ENCODE measurements at regions not wholly inside any gene's neighbourhood (a gene's known extent, or its start where the extent isn't known, plus 50 kb on each side); places are given as distances from the start of the nearest gene placed in this dataset.

DNA sequence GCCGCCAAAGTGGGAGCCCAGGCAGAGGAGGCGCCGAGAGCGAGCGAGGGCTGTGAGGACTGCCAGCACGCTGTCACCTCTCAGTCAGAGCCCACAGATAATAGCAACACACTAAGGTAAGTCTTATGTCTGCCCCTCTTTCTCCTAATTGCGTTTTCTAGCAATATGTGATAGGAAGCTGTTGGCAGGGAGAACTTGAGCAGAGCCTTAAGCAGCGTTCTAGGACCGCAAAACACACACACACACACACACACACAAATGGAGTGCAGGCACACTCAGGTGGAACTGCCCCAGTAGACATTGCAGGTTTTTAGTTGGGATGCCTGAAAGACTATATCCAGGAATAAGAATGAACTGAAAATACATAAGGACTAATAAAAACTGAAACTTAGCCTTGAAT, 1188.5 kb downstream of the NXPH1 start:
- Histone ChIP-seq H3K4me1 (no peaks in the 10 kb centered on the region), H3K27me3 (no peaks in the 10 kb centered on the region), H3K36me3 (no peaks in the 10 kb centered on the region), H4K20me1 (no peaks in the 10 kb centered on the region), H3K9me3 (no peaks in the 10 kb centered on the region), H3K4me2 (no peak overlapping the region), H3K27ac (no peak overlapping the region), H3K4me3 (no peak overlapping the region), H3K9ac (no peak overlapping the region)
- no peak for TF ChIP-seq Cebpa-rat (IDR thresholded peaks at IDR 0.05)

DNA sequence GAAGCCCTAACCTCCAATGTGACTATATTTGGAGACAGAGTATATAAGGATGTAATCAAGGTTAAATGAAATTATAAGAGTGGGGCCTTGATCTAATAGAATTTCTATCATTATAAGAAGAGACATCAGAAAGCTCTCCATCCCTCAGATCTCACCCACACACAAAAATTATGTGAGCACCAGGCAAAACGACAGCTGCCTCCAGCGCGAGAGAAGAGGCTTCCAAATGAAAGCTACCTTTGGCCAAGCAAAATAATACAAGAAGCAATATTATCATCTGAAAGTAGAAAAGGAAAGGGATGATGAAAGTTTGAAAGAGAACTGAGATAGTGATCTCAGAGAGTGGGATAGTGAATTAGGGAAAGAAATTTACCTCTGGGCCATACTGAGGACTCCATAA, 1192.5 kb downstream of the NXPH1 start:
- Histone ChIP-seq H3K9ac (no peak overlapping the region), H3K4me1 (no peaks in the 10 kb centered on the region), H3K27ac (no peak overlapping the region), H4K20me1 (no peaks in the 10 kb centered on the region), H3K4me2 (no peak overlapping the region), H3K36me3 (no peaks in the 10 kb centered on the region), H3K27me3 (no peaks in the 10 kb centered on the region), H3K4me3 (no peak overlapping the region), H3K9me3 (no peaks in the 10 kb centered on the region)
- TF ChIP-seq Cebpa-rat (IDR thresholded peaks at IDR 0.05): no peak

DNA sequence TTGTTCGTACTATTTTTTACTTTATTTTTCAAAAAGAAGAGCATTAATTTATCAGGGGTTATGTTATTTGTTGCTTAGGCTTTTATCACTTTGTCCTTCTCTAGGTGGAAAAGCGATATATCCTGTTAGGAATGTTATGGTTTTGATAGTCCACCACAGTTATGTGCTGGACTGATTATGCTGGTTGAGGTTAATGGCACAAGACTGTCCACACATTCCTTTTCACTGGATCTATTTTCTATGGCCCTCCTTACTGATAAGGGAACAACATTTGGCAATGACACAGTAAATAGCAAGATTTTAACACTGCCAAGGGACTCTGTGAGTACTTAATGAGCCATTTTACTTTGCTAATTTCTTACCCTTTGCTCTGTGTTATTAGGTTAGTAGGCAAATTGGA, 1212.3 kb downstream of the NXPH1 start:
- no peak overlapping the region for H3K4me3 ChIP-seq
- no peak overlapping the region for H3K27ac ChIP-seq
- no peaks in the 10 kb centered on the region for H3K4me1 ChIP-seq
- no peaks in the 10 kb centered on the region for H3K36me3 ChIP-seq
- H3K4me2 ChIP-seq: no peak overlapping the region
- no peaks in the 10 kb centered on the region for H4K20me1 ChIP-seq
- TF ChIP-seq Cebpa-rat (IDR thresholded peaks at IDR 0.05): no peak
- no peaks in the 10 kb centered on the region for H3K27me3 ChIP-seq
- H3K9me3 ChIP-seq: no peaks in the 10 kb centered on the region
- H3K9ac ChIP-seq: no peak overlapping the region

DNA sequence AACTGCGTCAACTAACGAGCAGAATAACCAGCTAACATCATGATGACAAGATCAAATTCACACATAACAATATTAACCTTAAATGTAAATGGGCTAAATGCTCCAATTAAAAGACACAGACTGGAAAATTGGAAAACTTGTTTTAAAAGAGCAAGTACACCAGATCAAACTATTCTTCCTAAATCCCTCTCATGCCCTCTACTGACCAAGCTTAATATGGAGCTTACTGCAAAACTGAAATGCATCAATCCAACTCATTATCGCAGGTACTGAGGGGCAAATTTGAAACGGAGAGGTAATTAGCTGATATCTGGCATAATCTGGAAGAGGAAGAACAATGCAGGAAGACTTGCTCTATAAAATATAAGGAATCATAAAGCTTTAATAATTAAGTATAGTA, 1223.8 kb downstream of the NXPH1 start:
- no peaks in the 10 kb centered on the region for H3K4me1 ChIP-seq
- no peak overlapping the region for H3K9ac ChIP-seq
- no peak overlapping the region for H3K4me3 ChIP-seq
- H3K9me3 ChIP-seq: no peaks in the 10 kb centered on the region
- no peak overlapping the region for H3K4me2 ChIP-seq
- H4K20me1 ChIP-seq: no peaks in the 10 kb centered on the region
- no peaks in the 10 kb centered on the region for H3K27me3 ChIP-seq
- no peaks in the 10 kb centered on the region for H3K36me3 ChIP-seq
- no peak for TF ChIP-seq Cebpa-rat (IDR thresholded peaks at IDR 0.05)
- H3K27ac ChIP-seq: no peak overlapping the region

DNA sequence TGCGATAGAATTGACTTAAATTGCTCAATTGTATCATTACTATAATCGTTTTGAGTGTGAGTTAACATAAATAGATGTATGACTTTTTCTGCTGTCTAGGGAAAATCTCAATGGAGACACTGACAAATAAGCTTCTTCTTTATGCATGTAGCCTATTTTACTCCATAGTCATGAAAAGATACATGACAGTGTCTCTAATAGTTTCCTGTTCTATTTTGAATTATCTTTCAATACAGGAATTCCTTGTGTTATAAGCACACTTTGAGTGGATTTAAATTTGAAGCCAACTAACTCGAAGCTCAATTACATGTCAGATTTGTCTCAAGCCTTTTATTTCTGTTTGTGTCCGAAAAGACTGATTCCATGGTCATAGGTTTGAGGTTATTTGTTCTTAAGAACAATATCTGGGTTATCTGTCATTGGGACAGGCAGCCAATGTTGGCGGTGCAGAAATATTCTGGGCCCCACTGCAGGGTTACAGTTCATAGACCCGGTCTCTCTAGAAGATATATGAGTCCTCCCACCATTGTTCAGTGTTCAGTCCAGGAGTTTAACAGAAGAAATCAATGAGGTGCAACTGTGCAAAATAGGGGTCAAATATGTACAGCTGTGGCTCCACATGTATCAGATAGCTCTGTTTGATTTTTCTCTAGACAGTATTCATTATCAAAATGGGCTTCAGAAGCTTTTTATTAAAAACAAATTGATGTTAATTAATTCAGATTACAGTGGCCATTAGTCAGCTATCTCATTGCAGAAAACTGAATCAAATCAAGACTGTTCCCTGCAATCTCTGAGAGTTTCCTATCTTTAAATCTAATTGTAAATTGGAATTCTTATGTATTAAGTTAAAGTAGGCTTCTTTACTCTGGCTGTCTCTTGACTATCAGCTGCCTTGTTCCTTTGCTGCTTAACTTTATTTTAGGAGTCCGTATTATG, 1238.8 kb downstream of the NXPH1 start:
- Histone ChIP-seq H3K27ac (no peak overlapping the region), H3K4me3 (no peak overlapping the region), H3K4me2 (no peak overlapping the region), H3K4me1 (no peaks in the 10 kb centered on the region), H3K27me3 (no peaks in the 10 kb centered on the region), H4K20me1 (no peaks in the 10 kb centered on the region), H3K9me3 (no peaks in the 10 kb centered on the region), H3K9ac (no peak overlapping the region), H3K36me3 (no peaks in the 10 kb centered on the region)
- no peak for TF ChIP-seq Cebpa-rat (IDR thresholded peaks at IDR 0.05)

DNA sequence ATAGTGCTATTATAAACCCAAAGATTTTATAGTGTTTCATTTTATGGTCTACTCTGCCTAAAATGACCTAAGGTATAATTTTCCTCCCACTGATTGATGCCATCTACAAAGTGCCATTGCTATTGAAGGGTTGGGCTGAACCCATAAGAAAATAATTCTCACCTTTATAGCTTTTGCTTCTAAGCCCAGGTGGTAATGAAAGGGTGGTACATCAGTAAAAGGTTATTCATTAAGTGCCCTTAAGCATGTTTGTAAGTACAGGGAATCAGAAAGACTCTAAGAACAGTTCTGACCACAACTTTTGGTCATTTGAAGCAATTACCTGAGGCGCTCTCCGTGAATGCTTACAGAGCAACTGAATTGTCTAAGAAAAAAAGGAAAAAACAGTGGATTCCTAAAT, 1247.3 kb downstream of the NXPH1 start:
- Histone ChIP-seq H3K36me3 (no peaks in the 10 kb centered on the region), H3K27ac (no peak overlapping the region), H4K20me1 (no peaks in the 10 kb centered on the region), H3K27me3 (no peaks in the 10 kb centered on the region), H3K4me2 (no peak overlapping the region), H3K9me3 (no peaks in the 10 kb centered on the region), H3K4me3 (no peak overlapping the region), H3K9ac (no peak overlapping the region), H3K4me1 (no peaks in the 10 kb centered on the region)
- no peak for TF ChIP-seq Cebpa-rat (IDR thresholded peaks at IDR 0.05)

DNA sequence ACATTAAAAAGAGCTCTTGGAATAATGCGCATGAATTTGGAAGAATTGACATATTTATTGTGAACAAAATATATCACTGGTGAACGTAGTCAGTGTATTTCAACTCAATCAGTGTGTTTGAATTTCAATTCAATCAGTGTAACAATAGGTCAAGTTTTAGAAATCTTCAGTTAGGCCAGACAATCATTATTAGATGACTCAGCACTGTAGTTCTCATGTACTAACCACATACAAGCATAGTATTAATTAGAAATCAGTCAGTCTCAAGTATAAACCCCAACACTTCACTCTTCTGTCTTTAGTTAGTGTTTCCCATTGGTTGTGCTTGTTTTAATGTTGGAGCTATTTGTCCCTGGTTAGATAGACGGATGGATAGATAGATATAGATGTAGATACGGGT, 1247.9 kb downstream of the NXPH1 start:
- Histone ChIP-seq H3K36me3 (no peaks in the 10 kb centered on the region), H3K4me1 (no peaks in the 10 kb centered on the region), H3K9me3 (no peaks in the 10 kb centered on the region), H4K20me1 (no peaks in the 10 kb centered on the region), H3K9ac (no peak overlapping the region), H3K4me3 (no peak overlapping the region), H3K4me2 (no peak overlapping the region), H3K27ac (no peak overlapping the region), H3K27me3 (no peaks in the 10 kb centered on the region)
- TF ChIP-seq Cebpa-rat (IDR thresholded peaks at IDR 0.05): no peak

DNA sequence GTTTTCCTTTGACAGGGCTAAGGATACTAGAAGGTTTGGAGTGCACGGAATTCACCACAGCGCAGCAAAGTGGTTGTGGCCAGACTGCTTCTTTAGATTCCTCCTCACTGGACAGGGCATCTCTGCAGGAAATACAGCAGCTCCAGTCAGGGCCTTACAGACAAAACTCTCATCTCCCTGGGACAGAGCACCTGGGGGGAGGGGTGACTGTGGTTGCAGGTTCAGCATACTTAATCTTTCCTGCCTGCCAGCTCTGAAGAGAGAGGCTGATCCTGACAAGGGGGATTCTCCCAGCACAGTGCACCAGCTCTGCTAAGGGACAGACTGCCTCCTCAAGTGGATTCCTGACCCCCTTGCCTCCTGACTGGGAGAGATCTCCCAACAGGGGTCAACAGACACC, 1257.9 kb downstream of the NXPH1 start:
- Histone ChIP-seq H3K36me3 (no peaks in the 10 kb centered on the region), H3K4me3 (no peak overlapping the region), H3K27ac (no peak overlapping the region), H3K9me3 (no peaks in the 10 kb centered on the region), H3K4me2 (no peak overlapping the region), H3K9ac (no peak overlapping the region), H3K4me1 (peaks cover 11% of the 10 kb centered on the region), H3K27me3 (no peaks in the 10 kb centered on the region), H4K20me1 (no peaks in the 10 kb centered on the region)
- no peak for TF ChIP-seq Cebpa-rat (IDR thresholded peaks at IDR 0.05)

DNA sequence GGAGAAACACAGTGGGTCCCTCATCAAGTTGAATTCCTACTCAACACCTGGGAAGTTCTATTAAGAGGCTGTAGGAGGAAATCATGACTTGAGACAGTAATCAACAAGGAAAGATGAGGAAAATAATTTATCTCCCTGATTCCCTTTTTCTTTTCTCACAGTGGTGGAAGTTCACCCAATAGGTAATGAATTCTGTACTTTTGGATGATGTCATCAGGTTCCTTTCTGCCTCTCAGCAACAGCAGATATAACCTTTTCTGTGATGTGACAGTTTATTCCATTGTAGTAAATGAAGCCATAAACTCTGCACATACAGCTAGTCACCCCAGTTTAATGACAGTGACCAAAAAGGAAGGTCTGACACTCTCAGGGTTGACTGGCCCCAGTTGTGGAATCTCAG, 1265.0 kb downstream of the NXPH1 start:
- H4K20me1 ChIP-seq: no peaks in the 10 kb centered on the region
- H3K4me3 ChIP-seq: no peak overlapping the region
- H3K27ac ChIP-seq: no peak overlapping the region
- no peaks in the 10 kb centered on the region for H3K27me3 ChIP-seq
- no peak for TF ChIP-seq Cebpa-rat (IDR thresholded peaks at IDR 0.05)
- peaks cover 5% of the 10 kb centered on the region; the same call in 1 of the 2 replicates for H3K9me3 ChIP-seq
- H3K4me2 ChIP-seq: no peak overlapping the region
- no peaks in the 10 kb centered on the region for H3K36me3 ChIP-seq
- peaks cover 10% of the 10 kb centered on the region for H3K4me1 ChIP-seq
- H3K9ac ChIP-seq: no peak overlapping the region

DNA sequence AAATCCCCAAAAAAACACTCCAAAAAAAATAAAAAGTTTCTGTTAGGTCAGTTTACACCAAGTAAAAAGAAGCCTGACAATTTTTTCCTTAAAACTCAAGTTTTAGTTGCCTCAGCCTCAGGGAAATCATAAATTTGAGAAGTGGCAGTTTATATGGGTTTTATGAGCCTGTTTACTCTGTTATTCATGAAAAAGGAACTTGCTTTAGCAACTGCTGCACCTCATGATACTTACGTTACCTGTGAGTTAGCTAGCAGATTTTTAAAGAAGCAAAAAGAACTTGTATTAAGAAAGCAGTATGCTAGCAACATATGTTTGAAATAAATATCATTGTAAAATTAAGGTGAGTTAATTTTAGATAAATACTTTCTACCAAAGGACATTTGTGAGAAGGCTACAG, 1264.5 kb upstream of the PHF14 start:
- Histone ChIP-seq H3K27ac (no peak overlapping the region), H4K20me1 (no peaks in the 10 kb centered on the region), H3K4me1 (peaks cover 13% of the 10 kb centered on the region), H3K4me2 (no peak overlapping the region), H3K27me3 (no peaks in the 10 kb centered on the region), H3K9ac (no peak overlapping the region), H3K9me3 (no peaks in the 10 kb centered on the region), H3K4me3 (no peak overlapping the region), H3K36me3 (no peaks in the 10 kb centered on the region)
- TF ChIP-seq Cebpa-rat (IDR thresholded peaks at IDR 0.05): no peak

All from BLaER1 (cell line).